ENCODE measurements at regions not wholly inside any gene's neighbourhood (a gene's known extent, or its start where the extent isn't known, plus 50 kb on each side); places are given as distances from the start of the nearest gene placed in this dataset.

- no peak for DNase-seq
Observed at GRCh38 chr12:127419111-127419510, 847.9 kb upstream of the TMEM132C start.

DNA sequence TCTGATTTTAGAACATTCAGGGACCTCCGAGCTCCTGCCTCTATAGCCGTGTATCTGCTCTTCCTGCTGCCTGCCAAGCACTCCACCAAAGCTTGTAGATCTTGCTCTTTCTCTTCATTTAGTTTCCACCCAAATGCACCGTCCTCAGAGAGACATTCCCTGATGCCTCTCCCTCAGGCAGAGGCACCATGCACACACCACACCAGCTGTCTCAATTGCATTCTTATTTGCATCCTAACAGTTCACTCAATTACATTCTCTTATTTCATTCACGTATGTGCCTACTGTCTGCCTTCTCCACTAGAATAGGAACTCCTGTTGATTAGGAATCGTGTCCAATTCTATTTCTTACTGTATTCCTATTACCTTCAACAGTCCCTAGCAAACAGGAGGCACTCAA lies 845.4 kb upstream of the TMEM132C start:
- DNase-seq, result no peak

DNA sequence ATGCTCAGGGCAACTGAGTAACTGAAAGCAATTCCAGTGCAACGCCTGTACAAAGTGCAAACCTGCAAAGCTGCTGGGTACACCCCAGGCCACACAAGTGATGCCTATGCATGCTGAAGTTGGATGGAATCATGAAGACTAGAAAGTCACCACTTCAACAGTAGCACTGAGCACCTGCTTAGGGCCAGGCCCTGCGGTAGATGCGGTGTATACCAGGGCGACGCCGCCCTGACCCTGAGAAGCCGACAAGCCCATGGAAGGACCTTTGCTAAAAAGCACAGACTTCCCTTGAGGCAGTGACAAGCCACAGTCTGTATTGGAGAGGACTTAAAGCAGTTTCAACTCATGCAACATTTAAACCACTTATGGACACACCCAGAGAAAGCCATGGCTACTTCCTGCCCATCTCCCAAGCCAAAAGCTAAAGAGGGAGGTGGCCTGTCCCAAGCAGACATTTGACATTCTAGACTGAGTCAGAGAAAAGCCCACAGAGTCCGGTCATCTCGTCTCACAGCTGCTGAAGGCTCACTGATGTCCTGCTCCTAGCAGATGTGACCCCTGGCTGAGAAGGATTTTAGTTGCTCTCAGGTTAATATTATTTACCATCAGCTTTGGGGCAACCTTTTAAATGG lies 843.9 kb upstream of the TMEM132C start:
- DNase-seq, result no peak

GRCh38 chr12:127425474-127425873 lies 841.5 kb upstream of the TMEM132C start:
- no peak for DNase-seq

DNA sequence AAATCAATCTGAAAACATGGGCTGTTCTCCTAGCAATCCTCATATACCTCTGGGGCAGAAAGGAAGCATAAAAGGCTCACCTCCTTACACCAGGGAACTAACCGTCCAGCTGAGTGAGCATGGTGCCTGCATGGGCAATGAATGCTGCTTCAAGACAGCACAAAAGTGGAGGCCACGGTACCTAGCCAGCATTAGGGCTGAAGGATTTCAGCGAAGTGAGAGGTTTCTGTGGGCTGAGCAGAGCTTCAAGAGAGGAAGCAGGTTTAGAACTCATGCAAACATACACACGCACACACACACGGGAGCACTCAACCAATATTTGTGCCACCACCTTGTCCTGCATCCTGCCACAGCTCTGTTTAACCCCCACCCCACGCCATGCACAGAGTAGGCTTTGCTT lies 838.5 kb upstream of the TMEM132C start:
- no peak for DNase-seq

DNA sequence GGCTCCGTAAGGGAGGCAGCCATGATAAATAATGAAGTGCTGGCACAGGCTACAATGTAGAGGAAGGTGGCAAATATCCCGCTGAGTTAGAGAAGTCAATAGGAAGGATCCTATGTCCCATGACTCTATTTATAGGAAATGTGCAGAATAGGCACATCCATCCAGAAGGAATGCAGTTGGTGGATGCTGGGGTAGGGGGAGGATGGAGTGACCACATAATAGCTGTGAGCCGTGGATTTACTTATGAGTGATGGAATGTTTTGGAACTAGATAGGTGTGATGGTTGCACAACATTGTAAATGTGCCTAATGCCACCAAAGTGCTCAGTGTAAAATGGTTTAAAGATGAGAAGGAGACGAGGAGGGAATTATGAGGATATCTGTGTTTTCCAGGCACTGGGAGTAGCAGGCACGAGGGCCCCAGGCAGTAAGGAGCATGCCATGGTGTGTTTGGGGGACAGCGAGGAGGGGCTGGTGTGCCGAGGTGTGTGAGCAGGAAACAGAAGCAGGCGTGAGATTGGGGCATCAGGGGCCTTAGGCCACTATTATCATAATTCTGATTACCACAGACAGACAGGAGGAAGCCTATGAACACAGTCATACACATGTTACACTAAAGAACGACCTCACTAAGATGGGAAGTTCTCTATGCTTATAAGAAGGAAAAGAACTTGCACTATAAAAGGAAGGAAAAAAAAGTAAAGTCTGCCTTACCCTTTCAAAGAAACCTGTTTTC lies 837.3 kb upstream of the TMEM132C start:
- no peak for DNase-seq

DNA sequence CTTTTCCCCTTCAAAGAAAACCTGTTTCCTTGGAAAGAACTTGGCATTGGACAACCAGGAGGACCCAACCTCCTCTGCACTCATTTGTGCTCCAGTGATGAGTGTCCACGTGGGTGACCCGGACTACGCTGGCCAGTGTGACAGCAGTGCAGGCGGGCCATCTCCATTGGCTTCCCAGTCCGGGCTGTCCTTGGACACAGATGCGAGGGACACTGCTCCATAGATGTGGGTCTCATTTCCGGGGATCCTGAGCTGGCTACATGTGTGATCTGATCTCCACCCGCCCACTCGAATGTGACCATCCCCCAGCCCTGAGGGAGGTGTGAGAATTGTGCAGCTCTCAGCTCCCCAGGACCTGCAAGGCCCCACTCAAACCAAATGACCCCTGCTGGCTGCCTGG lies 836.6 kb upstream of the TMEM132C start:
- DNase-seq, result no peak

DNA sequence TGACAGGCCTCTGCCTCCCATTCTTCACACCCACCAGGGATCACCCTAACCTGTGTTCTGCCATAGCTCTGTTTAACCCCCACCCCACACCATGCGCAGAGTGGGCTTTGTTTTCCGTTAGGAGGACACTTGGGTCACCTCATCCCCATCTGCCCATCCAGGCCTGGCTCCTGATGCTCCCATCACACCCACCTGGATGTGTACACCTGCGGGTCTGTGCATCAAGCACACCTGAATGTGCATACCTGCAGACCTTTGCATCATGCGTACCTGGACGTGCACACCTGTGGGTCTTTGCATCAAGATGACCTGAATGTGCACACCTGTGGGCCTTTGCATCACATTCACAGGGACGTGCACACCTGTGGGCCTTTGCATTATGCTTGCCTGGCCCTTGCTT lies 835.8 kb upstream of the TMEM132C start:
- DNase-seq, result no peak

- DNase-seq, result no peak
Observed at GRCh38 chr12:127431594-127431993, 835.4 kb upstream of the TMEM132C start.

GRCh38 chr12:127435439-127435838 lies 831.5 kb upstream of the TMEM132C start:
- no peak for DNase-seq

DNA sequence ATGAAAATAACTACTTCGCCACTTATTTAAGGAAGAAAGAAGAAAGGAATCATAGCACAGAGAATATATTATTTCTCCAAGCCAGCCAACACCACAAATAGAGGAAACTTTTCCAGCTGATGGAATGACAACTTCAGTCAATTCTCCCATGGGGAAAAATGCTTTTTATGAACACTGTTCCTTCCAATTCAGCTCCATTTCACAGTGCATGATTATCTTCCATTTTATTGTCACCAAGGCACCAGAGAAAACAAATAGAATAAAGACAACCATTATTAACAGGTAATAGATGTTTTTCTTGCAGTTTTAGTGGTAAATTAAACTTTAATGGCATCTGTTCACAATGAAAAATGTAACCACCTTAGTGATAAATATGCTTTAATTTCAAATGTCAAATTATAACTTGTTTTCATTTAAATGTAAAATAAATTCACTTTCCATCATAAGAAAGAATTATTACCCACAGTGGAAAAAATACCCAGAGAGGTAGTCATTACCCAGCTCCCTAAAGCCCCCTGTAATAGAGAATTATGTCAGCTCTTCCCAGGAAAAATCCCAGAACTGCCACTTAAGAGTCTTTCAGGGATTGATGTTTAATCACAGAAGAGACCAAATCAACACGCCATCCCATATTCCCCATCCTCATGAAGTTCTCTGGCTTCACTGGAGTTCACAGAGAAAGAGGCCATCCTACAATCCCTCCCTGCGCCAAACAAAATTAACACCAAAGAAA lies 828.3 kb upstream of the TMEM132C start:
- no peak for DNase-seq

DNA sequence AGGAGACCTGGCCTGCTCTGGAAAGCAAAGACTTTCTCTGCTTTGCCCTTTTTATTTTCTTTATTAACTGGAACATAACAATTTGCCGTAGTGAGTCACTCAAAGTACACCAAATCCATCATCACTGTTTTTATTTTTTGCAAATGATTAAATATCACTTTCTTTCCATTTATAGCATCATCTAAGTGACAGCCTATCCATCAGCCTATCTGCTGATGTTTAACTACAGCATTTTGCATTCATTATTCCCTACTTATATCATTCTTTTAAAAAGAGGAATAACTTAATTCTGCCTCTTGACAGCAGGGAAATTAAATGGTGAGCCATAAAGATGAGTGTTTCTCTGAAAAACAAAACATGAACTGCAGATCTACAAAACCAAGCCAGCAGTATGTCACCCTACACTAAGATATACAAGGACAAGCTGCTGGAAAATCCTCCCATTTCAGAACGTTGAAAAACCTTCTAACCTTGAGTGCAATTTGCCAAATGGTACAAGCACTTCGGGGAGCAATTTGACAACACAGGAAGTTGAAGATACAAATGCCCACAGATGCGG lies 821.3 kb upstream of the TMEM132C start:
- no peak for DNase-seq

DNA sequence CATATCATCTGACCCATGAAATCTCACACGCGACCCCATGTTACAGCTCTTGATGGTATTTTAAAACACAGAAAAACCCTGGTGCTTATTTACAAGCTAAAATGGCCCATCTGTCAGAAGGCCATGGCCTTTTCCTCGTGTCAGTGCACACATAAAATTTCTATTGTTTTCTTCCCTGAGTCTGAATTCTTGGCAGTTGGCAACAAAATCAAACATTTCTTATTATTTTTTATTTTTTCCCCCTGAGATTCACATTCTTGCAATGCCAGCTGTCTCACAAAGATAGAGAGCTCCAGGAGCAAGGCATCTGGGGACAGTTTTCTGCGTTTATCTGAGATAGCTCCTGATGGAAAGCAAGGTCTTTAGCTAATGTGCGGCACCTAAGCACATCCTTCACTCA lies 818.1 kb upstream of the TMEM132C start:
- no peak for DNase-seq

DNA sequence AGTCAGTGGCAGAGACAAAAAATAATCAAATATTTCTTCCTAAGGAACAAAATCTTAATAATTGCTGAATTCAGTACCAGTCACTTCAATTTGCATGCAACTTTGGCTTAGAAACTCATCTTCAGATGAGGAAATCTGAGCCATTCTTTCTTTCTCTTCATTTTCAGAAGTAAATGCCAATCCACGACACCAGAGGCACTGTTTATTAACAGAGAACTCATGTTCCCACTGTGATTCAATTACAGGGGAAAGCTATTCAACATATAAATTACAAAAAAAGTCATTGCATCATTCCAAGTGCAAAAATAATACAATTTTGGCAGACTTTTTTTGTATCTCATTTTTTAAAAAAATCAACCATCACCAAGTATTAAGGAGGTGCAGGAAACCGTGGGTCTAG lies 816.1 kb upstream of the TMEM132C start:
- no peak for DNase-seq

GRCh38 chr12:127455347-127456265 lies 811.4 kb upstream of the TMEM132C start:
- DNase-seq, result no peak

- no peak for DNase-seq
Observed at GRCh38 chr12:127457726-127458125, 809.2 kb upstream of the TMEM132C start.

DNA sequence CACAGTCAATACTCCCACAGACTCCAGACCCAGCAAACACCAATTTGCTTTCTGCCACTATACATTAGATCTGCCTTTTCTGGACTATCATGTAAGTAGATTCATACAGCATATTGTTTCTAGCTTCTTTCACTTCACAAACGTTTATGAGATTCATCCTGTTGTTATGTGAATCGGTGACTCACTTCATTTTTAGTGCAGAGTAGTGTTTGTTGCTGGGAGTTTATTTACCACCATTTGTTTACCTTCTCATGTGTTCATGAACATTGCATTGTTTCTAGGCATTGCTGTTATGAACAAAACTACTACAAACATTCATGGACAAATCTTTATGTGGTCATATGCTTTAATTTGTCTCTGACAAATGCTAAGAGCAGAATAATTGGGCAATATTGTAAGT lies 807.8 kb upstream of the TMEM132C start:
- no peak for DNase-seq

GRCh38 chr12:127459687-127460086 lies 807.3 kb upstream of the TMEM132C start:
- DNase-seq, result no peak

DNA sequence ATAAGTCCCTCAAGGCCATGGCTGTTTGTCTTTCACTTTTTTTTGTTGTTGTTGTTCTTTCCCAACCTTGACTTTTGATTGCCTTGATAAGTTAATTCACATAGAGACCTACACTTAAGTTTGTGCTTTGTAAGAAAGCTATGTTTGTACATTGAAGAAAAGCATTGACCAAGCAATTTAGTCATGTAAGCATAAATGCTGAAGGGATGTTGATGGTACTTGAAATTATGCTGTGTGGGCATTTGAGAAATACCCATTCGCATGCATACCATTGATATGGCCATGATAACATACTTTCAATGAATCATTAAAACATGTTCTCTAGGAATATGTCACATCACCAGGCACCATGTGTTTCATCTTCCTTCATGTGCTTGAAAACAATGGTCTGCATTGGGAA lies 803.7 kb upstream of the TMEM132C start:
- no peak for DNase-seq

DNA sequence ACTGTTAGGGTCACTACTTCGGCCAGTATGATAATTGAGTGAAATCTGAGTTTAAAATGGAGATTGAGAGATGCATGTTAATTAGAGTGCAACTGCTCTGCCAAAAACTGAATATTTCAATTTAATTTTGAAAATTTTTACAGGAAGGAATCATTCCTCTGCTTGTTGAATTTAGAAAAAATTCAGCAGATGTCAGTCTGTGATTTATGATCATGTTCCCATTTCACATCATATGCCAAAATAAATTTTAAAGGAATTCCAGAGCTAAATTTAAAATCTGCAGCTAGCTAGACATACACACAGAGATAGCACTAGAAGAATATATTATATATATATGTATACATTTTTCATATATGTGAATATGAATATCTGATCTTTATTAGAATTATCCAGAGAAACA lies 797.6 kb upstream of the TMEM132C start:
- no peak for DNase-seq

- no peak for DNase-seq
Observed at GRCh38 chr12:127473766-127474165, 793.2 kb upstream of the TMEM132C start.

- no peak for DNase-seq
Observed at GRCh38 chr12:127479256-127479655, 787.7 kb upstream of the TMEM132C start.
